ENCODE measurements at regions not wholly inside any gene's neighbourhood (a gene's known extent, or its start where the extent isn't known, plus 50 kb on each side); places are given as distances from the start of the nearest gene placed in this dataset.

DNA sequence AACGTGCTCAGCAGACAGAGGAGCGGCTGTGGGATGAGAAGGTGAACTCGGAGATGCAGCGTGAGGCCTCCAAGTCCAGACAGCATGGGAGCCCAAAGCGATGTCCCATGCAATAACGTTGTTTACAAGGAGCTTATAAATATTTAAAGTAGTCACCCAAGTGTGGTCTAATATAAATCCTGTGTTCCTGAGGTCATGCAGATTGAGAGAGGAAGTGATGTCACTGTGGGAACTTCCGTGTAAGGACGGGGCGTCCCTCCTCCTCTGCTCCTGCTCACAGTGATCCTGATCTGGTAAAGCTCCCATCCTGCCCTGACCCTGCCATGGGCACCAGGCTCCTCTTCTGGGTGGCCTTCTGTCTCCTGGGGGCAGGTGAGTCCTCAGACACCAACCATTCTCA lies 94.7 kb upstream of the PRSS58 start:
- Histone ChIP-seq H3K36me3 (ENCODE audit: low read depth) (no peaks in the 10 kb centered on the region), H3K9me3 (no peaks in the 10 kb centered on the region), H3K4me3 (no peak overlapping the region), H3K4me1 (ENCODE audit: low read depth) (no peaks in the 10 kb centered on the region)
- ATAC-seq (peak; percentile 39), DNase-seq (no peak)
- intact Hi-C loops (cut with DNase I, micrococcal nuclease), result no loop called here
- no peak for TF ChIP-seq CTCF (IDR thresholded peaks at IDR 0.05)

GRCh38 chr7:142351145-142351544 lies 93.3 kb upstream of the PRSS58 start:
- intact Hi-C loops (cut with DNase I, micrococcal nuclease), result no loop called here
- ATAC-seq, result no peak

DNA sequence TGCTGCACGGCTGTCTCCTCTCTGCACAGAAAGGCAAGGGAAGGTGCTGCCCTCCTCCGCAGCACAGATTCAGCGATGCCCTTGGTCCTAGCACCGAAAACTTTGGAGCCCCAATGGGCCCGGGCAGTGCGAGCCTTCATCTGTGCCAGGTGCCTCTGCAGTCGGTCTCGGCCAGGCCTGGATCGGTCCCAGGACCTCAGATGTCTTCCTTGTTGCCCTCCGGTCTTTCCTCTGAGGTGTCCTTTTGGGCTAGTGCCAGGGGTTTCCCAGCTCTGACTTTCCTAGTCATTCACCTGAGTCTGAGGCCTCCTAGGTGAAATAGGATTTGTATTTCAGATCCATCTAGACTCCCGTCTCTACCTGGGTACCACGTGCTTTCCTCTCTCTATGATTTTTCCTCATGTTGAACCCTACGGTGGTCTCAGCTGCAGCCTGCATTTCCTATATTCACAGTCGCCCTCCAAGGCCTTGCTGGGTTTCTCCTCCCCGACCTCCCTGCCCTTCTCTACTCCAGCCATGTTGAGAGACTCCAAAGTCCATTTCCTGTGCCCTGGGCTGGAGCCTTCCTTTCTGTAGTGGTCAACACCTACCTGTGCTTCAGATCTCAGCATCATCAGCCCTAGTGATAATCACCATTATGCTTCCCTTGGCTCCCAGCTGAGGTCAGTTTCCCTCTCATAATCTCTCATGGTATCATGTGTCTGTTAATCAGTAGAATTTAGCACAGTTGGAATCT lies 92.0 kb upstream of the PRSS58 start:
- no peak for ATAC-seq
- intact Hi-C loops (cut with DNase I, micrococcal nuclease), result no loop called here
- TF ChIP-seq CTCF (IDR thresholded peaks at IDR 0.05), result no peak

More at GRCh38 chr7:142351145-142351544, 93.3 kb upstream of the PRSS58 start:
- no peak for TF ChIP-seq CTCF (IDR thresholded peaks at IDR 0.05)
- Histone ChIP-seq H3K36me3 (ENCODE audit: low read depth) (no peaks in the 10 kb centered on the region), H3K4me3 (no peak overlapping the region), H3K9me3 (no peaks in the 10 kb centered on the region), H3K4me1 (ENCODE audit: low read depth) (no peaks in the 10 kb centered on the region)
- no peak for DNase-seq

GRCh38 chr7:142348921-142349405 lies 91.1 kb upstream of the PRSS58 start:
- H3K9me3 ChIP-seq, result no peaks in the 10 kb centered on the region
- no peak for DNase-seq
- ATAC-seq, result no peak
- no peak overlapping the region for H3K4me3 ChIP-seq
- TF ChIP-seq CTCF (IDR thresholded peaks at IDR 0.05), result no peak
- no peaks in the 10 kb centered on the region for H3K4me1 ChIP-seq (ENCODE audit: low read depth)
- H3K36me3 ChIP-seq (ENCODE audit: low read depth), result no peaks in the 10 kb centered on the region
- intact Hi-C loops (cut with DNase I, micrococcal nuclease), result no loop called here

More for the DNA sequence above, 92.0 kb upstream of the PRSS58 start:
- no peak overlapping the region for H3K4me3 ChIP-seq
- no peak for DNase-seq
- H3K36me3 ChIP-seq (ENCODE audit: low read depth), result no peaks in the 10 kb centered on the region
- no peaks in the 10 kb centered on the region for H3K4me1 ChIP-seq (ENCODE audit: low read depth)
- no peaks in the 10 kb centered on the region for H3K9me3 ChIP-seq

- Histone ChIP-seq H3K9me3 (no peaks in the 10 kb centered on the region), H3K4me1 (ENCODE audit: low read depth) (no peaks in the 10 kb centered on the region), H3K36me3 (ENCODE audit: low read depth) (no peaks in the 10 kb centered on the region), H3K4me3 (no peak overlapping the region)
- ATAC-seq (no peak), DNase-seq (no peak)
- no peak for TF ChIP-seq CTCF (IDR thresholded peaks at IDR 0.05)
- intact Hi-C loops (cut with DNase I, micrococcal nuclease), result no loop called here
Observed at GRCh38 chr7:142348100-142348499, 90.2 kb upstream of the PRSS58 start.

Data from mucosa of descending colon (tissue), 3 donors.